Sigmoid colon (tissue), 6 donors: ENCODE measurements at regions not wholly inside any gene's neighbourhood (a gene's known extent, or its start where the extent isn't known, plus 50 kb on each side); places are given as distances from the start of the nearest gene placed in this dataset.

Experiments
- DNase-seq: peaks from one replicate; pipeline ENCODE4 v3.0.0-alpha.2; 2019
- H3K27ac ChIP-seq, 4 donors: fragments of 200-600 bp; sonication (generic); one replicate each; pipeline ENCODE4 v1.5.1; 2016 to 2019; ENCODE audit warnings: mild to moderate bottlenecking in 1 of 4
- H3K27me3 ChIP-seq, 3 donors: fragments of 200-600 bp; sonication (generic); one replicate each; pipeline ENCODE4 v1.5.1; 2019; ENCODE audit warnings: mild to moderate bottlenecking in 1 of 3
- H3K36me3 ChIP-seq, 4 donors: fragments of 200-600 bp; sonication (generic); one replicate each; pipeline ENCODE4 v1.5.1; 2016 to 2019
- H3K4me1 ChIP-seq, 4 donors: fragments of 200-600 bp; sonication (generic); one replicate each; pipeline ENCODE4 v1.5.1; 2017 to 2019
- H3K4me3 ChIP-seq, 4 donors: fragments of 200-600 bp; sonication (generic); one replicate each; pipeline ENCODE4 v1.5.1; 2017 to 2019; ENCODE audit warnings: mild to moderate bottlenecking in 2 of 4, moderate library complexity in 1 of 4
- H3K9me3 ChIP-seq, 4 donors: fragments of 200-600 bp in 3 of 4; sonication (generic) in 3 of 4; one replicate each; pipeline versions ENCODE4 v1.5.1 to v1.6.1; 2013 to 2019
- EP300 ChIP-seq, 4 donors: sonication (generic); formaldehyde crosslinking; IDR thresholded peaks; one replicate each; pipeline ENCODE4 v1.6.1; 2017; ENCODE audit warnings: antibody characterized with exemption in 4 of 4
- POLR2A ChIP-seq, 2 donors: fragments of 450-650 bp; IDR thresholded peaks; one replicate each; pipeline ENCODE4 v1.6.1; 2016; ENCODE audit warnings: antibody characterized with exemption in 2 of 2, mild to moderate bottlenecking in 2 of 2, moderate library complexity in 2 of 2
- POLR2AphosphoS5 ChIP-seq, 4 donors: sonication (generic); formaldehyde crosslinking; IDR thresholded peaks; one replicate each; pipeline ENCODE4 v1.6.1; 2017; ENCODE audit warnings: antibody characterized with exemption in 4 of 4
- WGBS, 2 donors: extraction: QIAGEN DNeasy Blood & Tissue Kit; methylation state at CpG; one replicate each; pipeline ENCODE4 v1.1.7; 2013; 5-methylcytosine and 5-hydroxymethylcytosine counted together
- intact Hi-C: fragments of 100-400 bp; cut with DNase I; formaldehyde crosslinking; loops from one replicate; pipeline ENCODE4 v1.15.1; 2023
- TF ChIP-seq, protein P1 (sequence below), 4 experiments: fragments of 450-650 bp in 3 of 4; fragments of 200-600 bp in 1 of 4; IDR thresholded peaks; one replicate each; pipeline ENCODE4 v1.5.1; 2016 to 2019; ENCODE audit warnings: antibody characterized with exemption in 4 of 4, mild to moderate bottlenecking in 3 of 4, moderate library complexity in 2 of 4
- donor health status: healthy with polysubstance abuse.
- donor health status: healthy.

DNA sequence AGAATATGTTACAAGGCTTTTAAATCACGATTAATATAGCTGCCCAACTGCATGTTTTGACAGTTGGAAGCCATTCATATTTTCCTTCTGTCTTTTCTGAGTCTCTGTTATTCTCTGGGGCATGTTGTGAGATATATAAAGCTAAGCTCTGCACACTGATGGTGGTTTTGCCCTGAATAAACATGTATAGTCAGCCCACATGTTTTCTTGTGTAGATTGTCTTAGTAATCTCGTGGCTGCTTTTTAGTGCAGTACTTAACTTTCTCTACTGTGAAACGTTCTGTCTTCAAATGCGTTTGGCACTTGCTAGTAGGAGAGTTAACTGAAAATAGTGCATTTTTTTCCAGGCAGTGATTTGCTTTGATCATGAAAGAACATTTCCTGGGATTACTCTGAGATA lies 268.5 kb downstream of the DNAJB9 start:
- Histone ChIP-seq H3K36me3 (no peaks in the 10 kb centered on the region), H3K27ac (no peak overlapping the region), H3K27me3 (no peaks in the 10 kb centered on the region), H3K9me3 (peaks cover 0 to 4% (median under 1%) of the 10 kb centered on the region in 4 donors), H3K4me3 (no peak overlapping the region), H3K4me1 (peaks cover 0 to 12% (median 9%) of the 10 kb centered on the region in 4 donors)
- WGBS, 2 donors: 47 to 56% methylated on average over 4 of the region's 4 CpGs
- DNase-seq: no peak
- intact Hi-C loops: no loop called here
- TF ChIP-seq POLR2A (IDR thresholded peaks at IDR 0.05) (no peak), EP300 (IDR thresholded peaks at IDR 0.05) (no peak), POLR2AphosphoS5 (IDR thresholded peaks at IDR 0.05) (no peak)
- TF ChIP-seq, protein P1, sequence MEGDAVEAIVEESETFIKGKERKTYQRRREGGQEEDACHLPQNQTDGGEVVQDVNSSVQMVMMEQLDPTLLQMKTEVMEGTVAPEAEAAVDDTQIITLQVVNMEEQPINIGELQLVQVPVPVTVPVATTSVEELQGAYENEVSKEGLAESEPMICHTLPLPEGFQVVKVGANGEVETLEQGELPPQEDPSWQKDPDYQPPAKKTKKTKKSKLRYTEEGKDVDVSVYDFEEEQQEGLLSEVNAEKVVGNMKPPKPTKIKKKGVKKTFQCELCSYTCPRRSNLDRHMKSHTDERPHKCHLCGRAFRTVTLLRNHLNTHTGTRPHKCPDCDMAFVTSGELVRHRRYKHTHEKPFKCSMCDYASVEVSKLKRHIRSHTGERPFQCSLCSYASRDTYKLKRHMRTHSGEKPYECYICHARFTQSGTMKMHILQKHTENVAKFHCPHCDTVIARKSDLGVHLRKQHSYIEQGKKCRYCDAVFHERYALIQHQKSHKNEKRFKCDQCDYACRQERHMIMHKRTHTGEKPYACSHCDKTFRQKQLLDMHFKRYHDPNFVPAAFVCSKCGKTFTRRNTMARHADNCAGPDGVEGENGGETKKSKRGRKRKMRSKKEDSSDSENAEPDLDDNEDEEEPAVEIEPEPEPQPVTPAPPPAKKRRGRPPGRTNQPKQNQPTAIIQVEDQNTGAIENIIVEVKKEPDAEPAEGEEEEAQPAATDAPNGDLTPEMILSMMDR (IDR thresholded peaks at IDR 0.05): no peak

DNA sequence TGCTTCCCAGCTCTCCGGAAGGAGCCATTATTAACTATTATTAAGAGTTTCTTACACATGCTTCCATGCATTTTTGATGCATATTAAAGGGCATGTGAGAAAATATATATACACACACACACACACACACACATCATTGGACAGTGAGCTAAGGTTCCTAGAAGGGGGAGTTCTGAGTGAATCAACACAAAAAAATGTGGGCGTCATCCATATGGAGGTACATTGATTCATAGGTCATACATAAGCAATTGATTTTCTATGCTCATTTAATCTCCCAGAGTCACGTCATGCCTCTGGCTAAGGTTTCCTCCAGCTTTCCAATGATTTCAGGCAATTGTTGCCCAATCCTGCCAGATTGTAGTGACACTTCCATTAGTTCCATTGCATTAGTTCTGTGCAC lies 269.4 kb downstream of the DNAJB9 start:
- H3K27me3 ChIP-seq: no peaks in the 10 kb centered on the region
- intact Hi-C loops: no loop called here
- peaks cover 0 to 12% (median 9%) of the 10 kb centered on the region in 4 donors for H3K4me1 ChIP-seq
- WGBS, 2 donors: 31% methylated on average over 3 of the region's 3 CpGs
- H3K36me3 ChIP-seq: no peaks in the 10 kb centered on the region
- H3K4me3 ChIP-seq: no peak overlapping the region
- no peak for TF ChIP-seq POLR2AphosphoS5 (IDR thresholded peaks at IDR 0.05)
- TF ChIP-seq, protein P1 (IDR thresholded peaks at IDR 0.05): no peak
- TF ChIP-seq POLR2A (IDR thresholded peaks at IDR 0.05): no peak
- TF ChIP-seq EP300 (IDR thresholded peaks at IDR 0.05): no peak
- no peak for DNase-seq
- peaks cover 0 to 2% (median 0%) of the 10 kb centered on the region in 4 donors for H3K9me3 ChIP-seq
- H3K27ac ChIP-seq: no peak overlapping the region

- no peak overlapping the region for H3K4me3 ChIP-seq
- no peaks in the 10 kb centered on the region for H3K9me3 ChIP-seq
- H3K4me1 ChIP-seq: no peaks in the 10 kb centered on the region
- intact Hi-C loops: no loop called here
- no peaks in the 10 kb centered on the region for H3K27me3 ChIP-seq
- H3K27ac ChIP-seq: no peak overlapping the region
- no peak for DNase-seq
- no peaks in the 10 kb centered on the region for H3K36me3 ChIP-seq
- TF ChIP-seq, protein P1 (IDR thresholded peaks at IDR 0.05): no peak
- no peak for TF ChIP-seq EP300 (IDR thresholded peaks at IDR 0.05)
- no peak for TF ChIP-seq POLR2AphosphoS5 (IDR thresholded peaks at IDR 0.05)
- TF ChIP-seq POLR2A (IDR thresholded peaks at IDR 0.05): no peak
Measured at GRCh38 chr7:108845951-108846350, 276.3 kb downstream of the DNAJB9 start.

- Histone ChIP-seq H3K4me1 (no peaks in the 10 kb centered on the region), H3K27ac (no peak overlapping the region), H3K4me3 (no peak overlapping the region), H3K27me3 (no peaks in the 10 kb centered on the region), H3K36me3 (no peaks in the 10 kb centered on the region), H3K9me3 (no peaks in the 10 kb centered on the region)
- DNase-seq: no peak
- intact Hi-C loops: no loop called here
- TF ChIP-seq EP300 (IDR thresholded peaks at IDR 0.05): no peak
- TF ChIP-seq POLR2A (IDR thresholded peaks at IDR 0.05): no peak
- no peak for TF ChIP-seq POLR2AphosphoS5 (IDR thresholded peaks at IDR 0.05)
- TF ChIP-seq, protein P1 (IDR thresholded peaks at IDR 0.05): no peak
- WGBS, 2 donors: 82 to 84% methylated on average over 7 of the region's 7 CpGs
Measured at GRCh38 chr7:108846471-108846870, 276.8 kb downstream of the DNAJB9 start.

GRCh38 chr7:108848486-108848885 lies 278.8 kb downstream of the DNAJB9 start:
- intact Hi-C loops: no loop called here
- no peak for TF ChIP-seq POLR2AphosphoS5 (IDR thresholded peaks at IDR 0.05)
- TF ChIP-seq, protein P1 (IDR thresholded peaks at IDR 0.05): no peak
- no peak for TF ChIP-seq EP300 (IDR thresholded peaks at IDR 0.05)
- no peak for TF ChIP-seq POLR2A (IDR thresholded peaks at IDR 0.05)
- Histone ChIP-seq H3K27me3 (no peaks in the 10 kb centered on the region), H3K9me3 (no peaks in the 10 kb centered on the region), H3K4me3 (no peak overlapping the region), H3K4me1 (no peaks in the 10 kb centered on the region), H3K27ac (no peak overlapping the region), H3K36me3 (no peaks in the 10 kb centered on the region)
- 88 to 94% methylated on average over 5 of the region's 5 CpGs for whole genome bisulfite sequencing, 2 donors
- no peak for DNase-seq
